DMS 273 (cell line): ENCODE measurements at regions not wholly inside any gene's neighbourhood (a gene's known extent, or its start where the extent isn't known, plus 50 kb on each side); places are given as distances from the start of the nearest gene placed in this dataset.

Experiments used
- DNase-seq: peaks from one replicate; lab custom pipeline; 2025; ENCODE audit not compliant: unreplicated experiment; lab: John Stamatoyannopoulos, UW

- DNase-seq, result no peak
Measured at GRCh38 chr20:16123623-16124022, 449.6 kb downstream of the KIF16B start.

GRCh38 chr20:16119909-16120308 lies 453.3 kb downstream of the KIF16B start:
- no peak for DNase-seq

GRCh38 chr20:16115911-16116552 lies 457.2 kb downstream of the KIF16B start:
- peak; percentile 27 for DNase-seq

- no peak for DNase-seq
Measured at GRCh38 chr20:16113736-16114135, 459.5 kb downstream of the KIF16B start.

- no peak for DNase-seq
Measured at GRCh38 chr20:16111852-16112412, 461.3 kb downstream of the KIF16B start.

GRCh38 chr20:16111172-16111832 lies 461.9 kb downstream of the KIF16B start:
- no peak for DNase-seq

- peak; percentile 22 for DNase-seq
Measured at GRCh38 chr20:16107172-16107870, 465.9 kb downstream of the KIF16B start.

- no peak for DNase-seq
Measured at GRCh38 chr20:16106191-16106849, 466.9 kb downstream of the KIF16B start.

GRCh38 chr20:16104783-16105182 lies 468.5 kb downstream of the KIF16B start:
- no peak for DNase-seq
